ENCODE measurements at regions not wholly inside any gene's neighbourhood (a gene's known extent, or its start where the extent isn't known, plus 50 kb on each side); places are given as distances from the start of the nearest gene placed in this dataset.

DNA sequence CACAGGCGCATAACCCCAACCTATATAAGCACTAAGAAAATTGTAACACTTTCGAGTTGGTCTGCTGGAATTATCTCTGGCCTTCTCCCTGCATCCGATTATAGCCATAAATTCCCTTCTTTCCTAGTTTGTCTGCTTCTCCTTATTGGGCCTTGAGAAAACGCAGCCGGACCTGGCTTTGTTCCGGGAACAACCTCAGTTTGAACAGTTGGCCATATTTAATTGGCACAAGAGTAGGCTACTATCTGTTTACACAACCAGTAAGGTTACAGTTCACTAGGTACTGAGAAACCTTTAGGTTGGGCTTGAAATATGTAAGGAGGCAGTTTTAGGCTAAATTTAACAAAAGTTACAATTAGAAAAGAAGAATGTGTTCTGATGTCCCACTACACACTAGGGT lies 176.1 kb downstream of the IPO8 start:
- TF ChIP-seq, protein P1, sequence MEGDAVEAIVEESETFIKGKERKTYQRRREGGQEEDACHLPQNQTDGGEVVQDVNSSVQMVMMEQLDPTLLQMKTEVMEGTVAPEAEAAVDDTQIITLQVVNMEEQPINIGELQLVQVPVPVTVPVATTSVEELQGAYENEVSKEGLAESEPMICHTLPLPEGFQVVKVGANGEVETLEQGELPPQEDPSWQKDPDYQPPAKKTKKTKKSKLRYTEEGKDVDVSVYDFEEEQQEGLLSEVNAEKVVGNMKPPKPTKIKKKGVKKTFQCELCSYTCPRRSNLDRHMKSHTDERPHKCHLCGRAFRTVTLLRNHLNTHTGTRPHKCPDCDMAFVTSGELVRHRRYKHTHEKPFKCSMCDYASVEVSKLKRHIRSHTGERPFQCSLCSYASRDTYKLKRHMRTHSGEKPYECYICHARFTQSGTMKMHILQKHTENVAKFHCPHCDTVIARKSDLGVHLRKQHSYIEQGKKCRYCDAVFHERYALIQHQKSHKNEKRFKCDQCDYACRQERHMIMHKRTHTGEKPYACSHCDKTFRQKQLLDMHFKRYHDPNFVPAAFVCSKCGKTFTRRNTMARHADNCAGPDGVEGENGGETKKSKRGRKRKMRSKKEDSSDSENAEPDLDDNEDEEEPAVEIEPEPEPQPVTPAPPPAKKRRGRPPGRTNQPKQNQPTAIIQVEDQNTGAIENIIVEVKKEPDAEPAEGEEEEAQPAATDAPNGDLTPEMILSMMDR (IDR thresholded peaks at IDR 0.05; ENCODE audit: poor library complexity), result no peak
- TF ChIP-seq EZH2 (IDR thresholded peaks at IDR 0.05; ENCODE audit: borderline replicate concordance) (no peak), EZH2phosphoT487 (IDR thresholded peaks at IDR 0.05; ENCODE audit: low read depth, severe bottlenecking, unreplicated experiment) (no peak)
